OCI-LY1 (cell line): ENCODE measurements at regions not wholly inside any gene's neighbourhood (a gene's known extent, or its start where the extent isn't known, plus 50 kb on each side); places are given as distances from the start of the nearest gene placed in this dataset.

Source experiments
- H2AFZ ChIP-seq: fragments of 200-600 bp; sonication (generic), shearing (Covaris generic); 2 replicates; pipeline ENCODE4 v1.6.0; 2014; ENCODE audit warnings: antibody characterized with exemption, mild to moderate bottlenecking, low read length
- H3F3A ChIP-seq: fragments of 200-600 bp; sonication (generic), shearing (Covaris generic); 2 replicates; pipeline ENCODE4 v1.6.0; 2014; ENCODE audit warnings: mild to moderate bottlenecking, antibody characterized with exemption, low read length, moderate library complexity; ENCODE audit not compliant: insufficient read depth
- H3K27ac ChIP-seq: fragments of 200-600 bp; sonication (generic); 2 replicates; pipeline ENCODE4 v1.5.1; 2014; ENCODE audit warnings: low read length, mixed run types, mild to moderate bottlenecking, low read depth; ENCODE audit not compliant: poor library complexity, severe bottlenecking
- H3K27me3 ChIP-seq: fragments of 200-600 bp; sonication (generic); 2 replicates; pipeline ENCODE4 v1.6.0; 2014; ENCODE audit warnings: antibody characterized with exemption, mild to moderate bottlenecking, low read length, moderate library complexity; ENCODE audit not compliant: insufficient read depth
- H3K36me3 ChIP-seq: fragments of 200-600 bp; sonication (generic); 2 replicates; pipeline ENCODE4 v1.6.1; 2014; ENCODE audit warnings: mild to moderate bottlenecking, antibody characterized with exemption, low read length, moderate library complexity, mixed read lengths; ENCODE audit not compliant: insufficient read depth
- H3K4me1 ChIP-seq: fragments of 200-600 bp; sonication (generic); 2 replicates; pipeline ENCODE4 v1.5.1; 2014; ENCODE audit warnings: mild to moderate bottlenecking, low read length, moderate library complexity; ENCODE audit not compliant: insufficient read depth, severe bottlenecking
- H3K4me2 ChIP-seq: fragments of 200-600 bp; sonication (generic), shearing (Covaris generic); 2 replicates; pipeline ENCODE4 v1.6.1; 2014; ENCODE audit warnings: low read length
- H3K4me3 ChIP-seq: fragments of 200-600 bp; sonication (generic); 2 replicates; pipeline ENCODE4 v1.5.1; 2014; ENCODE audit warnings: low read length, low read depth, mild to moderate bottlenecking, mixed read lengths; ENCODE audit not compliant: poor library complexity, severe bottlenecking
- H3K79me2 ChIP-seq: fragments of 200-600 bp; shearing (Covaris generic); 2 replicates; pipeline ENCODE4 v1.6.1; 2016; ENCODE audit warnings: mixed run types, low read length, mixed read lengths; ENCODE audit not compliant: insufficient read depth
- H3K9ac ChIP-seq: fragments of 200-600 bp; sonication (generic), shearing (Covaris generic); 2 replicates; pipeline ENCODE4 v1.6.1; 2014; ENCODE audit warnings: mild to moderate bottlenecking, low read length, mixed read lengths
- H3K9me2 ChIP-seq: fragments of 200-600 bp; sonication (generic), shearing (Covaris generic); 2 replicates; pipeline ENCODE4 v1.6.1; 2014; ENCODE audit warnings: low read depth, mild to moderate bottlenecking, low read length, mixed read lengths
- H3K9me3 ChIP-seq: fragments of 200-600 bp; shearing (Covaris generic); 2 replicates; pipeline ENCODE4 v1.6.1; 2014; ENCODE audit warnings: low read length, mixed read lengths
- H4K20me1 ChIP-seq: fragments of 200-600 bp; sonication (generic), shearing (Covaris generic); 2 replicates; pipeline ENCODE4 v1.6.0; 2016; ENCODE audit warnings: mild to moderate bottlenecking, low read length; ENCODE audit not compliant: insufficient read depth
- EZH2 ChIP-seq: fragments of 200-600 bp; sonication (generic), shearing (Covaris generic); IDR thresholded peaks from 2 replicates; pipeline ENCODE4 v1.8.0; 2017; ENCODE audit warnings: borderline replicate concordance, mixed run types, mild to moderate bottlenecking, antibody characterized with exemption, low read length, moderate library complexity, mixed read lengths
- TF ChIP-seq, protein P1 (sequence below): fragments of 200-600 bp; sonication (generic), shearing (Covaris generic); IDR thresholded peaks from 2 replicates; pipeline ENCODE4 v1.5.1; 2017; ENCODE audit warnings: mild to moderate bottlenecking, antibody characterized with exemption, low read length, moderate library complexity, mixed read lengths

DNA sequence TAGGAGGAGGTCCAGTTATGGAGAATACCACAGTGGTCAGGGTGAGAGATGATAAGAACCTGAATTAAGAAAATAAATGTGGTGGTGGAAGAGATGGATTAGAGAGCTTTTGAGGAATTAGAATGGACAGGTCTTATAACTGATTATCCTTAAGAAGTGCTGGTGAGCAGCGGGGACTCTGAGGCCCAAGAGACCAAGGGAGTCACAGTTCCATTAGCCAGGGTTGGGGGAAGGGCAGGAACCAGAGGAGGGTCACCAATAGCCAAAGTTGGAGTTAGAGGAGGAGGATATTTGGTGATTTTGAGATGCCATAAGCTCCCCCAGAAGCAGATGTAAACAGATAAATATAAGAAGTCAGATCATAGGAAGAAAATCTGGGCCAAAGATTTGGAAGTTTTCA lies 87.1 kb upstream of the PAK5 start:
- H3K27ac ChIP-seq = no peak overlapping the region
- no peak overlapping the region for H2AFZ ChIP-seq
- no peak overlapping the region for H3K4me3 ChIP-seq
- no peak overlapping the region for H3K9ac ChIP-seq
- H4K20me1 ChIP-seq = no peaks in the 10 kb centered on the region
- H3K4me1 ChIP-seq = no peaks in the 10 kb centered on the region
- H3K9me2 ChIP-seq = no peaks in the 10 kb centered on the region
- no peaks in the 10 kb centered on the region for H3K27me3 ChIP-seq
- no peaks in the 10 kb centered on the region for H3K79me2 ChIP-seq
- no peaks in the 10 kb centered on the region for H3F3A ChIP-seq
- no peak overlapping the region for H3K4me2 ChIP-seq
- no peaks in the 10 kb centered on the region for H3K36me3 ChIP-seq
- TF ChIP-seq EZH2 = no peak
- no peaks in the 10 kb centered on the region for H3K9me3 ChIP-seq

GRCh38 chr20:9923648-9924047 lies 84.8 kb upstream of the PAK5 start:
- no peak overlapping the region for H3K9ac ChIP-seq
- H3K9me2 ChIP-seq = no peaks in the 10 kb centered on the region
- no peaks in the 10 kb centered on the region for H3K9me3 ChIP-seq
- no peak overlapping the region for H3K4me2 ChIP-seq
- H4K20me1 ChIP-seq = no peaks in the 10 kb centered on the region
- H3F3A ChIP-seq = no peaks in the 10 kb centered on the region
- H3K79me2 ChIP-seq = no peaks in the 10 kb centered on the region
- H2AFZ ChIP-seq = no peak overlapping the region
- no peak overlapping the region for H3K27ac ChIP-seq
- no peak overlapping the region for H3K4me3 ChIP-seq
- no peak for TF ChIP-seq EZH2
- TF ChIP-seq, protein P1, sequence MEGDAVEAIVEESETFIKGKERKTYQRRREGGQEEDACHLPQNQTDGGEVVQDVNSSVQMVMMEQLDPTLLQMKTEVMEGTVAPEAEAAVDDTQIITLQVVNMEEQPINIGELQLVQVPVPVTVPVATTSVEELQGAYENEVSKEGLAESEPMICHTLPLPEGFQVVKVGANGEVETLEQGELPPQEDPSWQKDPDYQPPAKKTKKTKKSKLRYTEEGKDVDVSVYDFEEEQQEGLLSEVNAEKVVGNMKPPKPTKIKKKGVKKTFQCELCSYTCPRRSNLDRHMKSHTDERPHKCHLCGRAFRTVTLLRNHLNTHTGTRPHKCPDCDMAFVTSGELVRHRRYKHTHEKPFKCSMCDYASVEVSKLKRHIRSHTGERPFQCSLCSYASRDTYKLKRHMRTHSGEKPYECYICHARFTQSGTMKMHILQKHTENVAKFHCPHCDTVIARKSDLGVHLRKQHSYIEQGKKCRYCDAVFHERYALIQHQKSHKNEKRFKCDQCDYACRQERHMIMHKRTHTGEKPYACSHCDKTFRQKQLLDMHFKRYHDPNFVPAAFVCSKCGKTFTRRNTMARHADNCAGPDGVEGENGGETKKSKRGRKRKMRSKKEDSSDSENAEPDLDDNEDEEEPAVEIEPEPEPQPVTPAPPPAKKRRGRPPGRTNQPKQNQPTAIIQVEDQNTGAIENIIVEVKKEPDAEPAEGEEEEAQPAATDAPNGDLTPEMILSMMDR = no peak
- no peaks in the 10 kb centered on the region for H3K36me3 ChIP-seq
- H3K4me1 ChIP-seq = no peaks in the 10 kb centered on the region
- no peaks in the 10 kb centered on the region for H3K27me3 ChIP-seq

DNA sequence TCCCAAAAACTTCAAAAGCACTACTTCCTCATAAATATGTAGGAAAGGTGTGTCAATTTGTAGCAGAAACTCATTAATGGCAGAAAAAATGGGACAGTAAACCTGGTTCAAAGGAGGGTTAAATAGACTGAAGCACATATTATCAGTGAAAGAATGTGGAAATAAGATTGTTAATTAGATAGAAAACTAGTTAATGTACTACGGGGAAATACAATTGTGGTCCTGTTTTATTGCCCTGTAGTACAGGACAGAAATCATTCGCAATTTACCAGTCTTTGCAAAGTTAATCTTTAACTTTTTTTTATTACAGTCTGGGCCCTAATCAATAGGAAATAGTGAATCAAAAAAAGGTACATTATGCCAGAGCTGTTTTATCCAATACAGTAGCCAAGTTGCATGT lies 82.0 kb upstream of the PAK5 start:
- Histone ChIP-seq H3F3A (no peaks in the 10 kb centered on the region), H3K27ac (no peak overlapping the region), H4K20me1 (no peaks in the 10 kb centered on the region), H3K79me2 (no peaks in the 10 kb centered on the region), H3K4me3 (no peak overlapping the region), H2AFZ (no peak overlapping the region), H3K4me2 (no peak overlapping the region), H3K9me3 (no peaks in the 10 kb centered on the region), H3K9ac (no peak overlapping the region), H3K9me2 (no peaks in the 10 kb centered on the region), H3K27me3 (no peaks in the 10 kb centered on the region), H3K36me3 (no peaks in the 10 kb centered on the region), H3K4me1 (no peaks in the 10 kb centered on the region)
- TF ChIP-seq, protein P1 = no peak
- TF ChIP-seq EZH2 = no peak

DNA sequence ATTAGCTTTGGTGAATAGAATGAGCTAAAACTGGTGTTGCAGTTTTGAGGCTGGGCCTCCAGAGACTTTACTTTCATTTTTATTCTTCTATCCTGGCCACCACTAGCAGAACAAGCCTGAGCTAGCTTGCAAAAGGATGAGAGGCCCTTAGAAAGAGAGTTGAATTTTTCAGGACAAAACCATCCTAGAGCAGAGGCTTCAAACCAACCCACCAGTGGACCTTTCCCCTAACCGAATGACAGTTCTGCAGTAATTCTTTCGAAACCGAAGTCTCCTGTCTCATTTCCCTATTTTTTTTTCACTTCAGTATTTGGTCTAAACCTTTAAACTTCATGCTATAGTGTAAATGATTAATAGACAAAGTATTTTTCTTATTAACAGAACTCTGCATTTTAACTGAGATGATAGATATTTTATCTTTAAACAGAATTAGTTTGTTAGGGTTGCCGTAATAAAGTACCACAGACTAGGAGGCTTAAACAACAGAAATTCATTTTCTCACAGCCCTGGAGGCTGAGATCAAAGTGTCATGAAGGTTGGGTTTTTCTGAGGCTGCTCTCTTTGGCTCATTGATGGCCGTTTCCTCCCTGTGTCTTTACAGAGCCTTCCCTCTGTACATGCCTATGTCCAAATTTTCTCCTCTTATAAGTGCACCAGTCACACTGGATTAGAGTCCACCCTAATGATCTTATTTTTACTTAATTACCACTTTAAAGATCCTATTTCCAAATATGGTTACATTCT lies 80.6 kb upstream of the PAK5 start:
- H3K27ac ChIP-seq = no peak overlapping the region
- no peak overlapping the region for H3K4me2 ChIP-seq

More for the DNA sequence above, 80.6 kb upstream of the PAK5 start:
- Histone ChIP-seq H2AFZ (no peak overlapping the region), H3K4me1 (no peaks in the 10 kb centered on the region), H3K9ac (no peak overlapping the region), H3F3A (no peaks in the 10 kb centered on the region), H3K36me3 (no peaks in the 10 kb centered on the region), H3K4me3 (no peak overlapping the region), H3K79me2 (no peaks in the 10 kb centered on the region), H4K20me1 (no peaks in the 10 kb centered on the region), H3K9me3 (no peaks in the 10 kb centered on the region), H3K9me2 (no peaks in the 10 kb centered on the region), H3K27me3 (no peaks in the 10 kb centered on the region)
- no peak for TF ChIP-seq EZH2
- TF ChIP-seq, protein P1 = no peak
